GM11168 (cell line): ENCODE measurements at regions not wholly inside any gene's neighbourhood (a gene's known extent, or its start where the extent isn't known, plus 50 kb on each side); places are given as distances from the start of the nearest gene placed in this dataset.
"Not testable (repeated sequence)": the region's sequence is repeated elsewhere in the genome, so short reads cannot be mapped to it uniquely, and the experiment has no call there.

ENCODE experiments used
- in situ Hi-C: fragments of 300-500 bp; cut with MboI; formaldehyde crosslinking; loops from one replicate; pipeline ENCODE4 v1.12.0; 2022; ENCODE audit warnings: low sequenced_read_pairs; ENCODE audit not compliant: unreplicated experiment

DNA sequence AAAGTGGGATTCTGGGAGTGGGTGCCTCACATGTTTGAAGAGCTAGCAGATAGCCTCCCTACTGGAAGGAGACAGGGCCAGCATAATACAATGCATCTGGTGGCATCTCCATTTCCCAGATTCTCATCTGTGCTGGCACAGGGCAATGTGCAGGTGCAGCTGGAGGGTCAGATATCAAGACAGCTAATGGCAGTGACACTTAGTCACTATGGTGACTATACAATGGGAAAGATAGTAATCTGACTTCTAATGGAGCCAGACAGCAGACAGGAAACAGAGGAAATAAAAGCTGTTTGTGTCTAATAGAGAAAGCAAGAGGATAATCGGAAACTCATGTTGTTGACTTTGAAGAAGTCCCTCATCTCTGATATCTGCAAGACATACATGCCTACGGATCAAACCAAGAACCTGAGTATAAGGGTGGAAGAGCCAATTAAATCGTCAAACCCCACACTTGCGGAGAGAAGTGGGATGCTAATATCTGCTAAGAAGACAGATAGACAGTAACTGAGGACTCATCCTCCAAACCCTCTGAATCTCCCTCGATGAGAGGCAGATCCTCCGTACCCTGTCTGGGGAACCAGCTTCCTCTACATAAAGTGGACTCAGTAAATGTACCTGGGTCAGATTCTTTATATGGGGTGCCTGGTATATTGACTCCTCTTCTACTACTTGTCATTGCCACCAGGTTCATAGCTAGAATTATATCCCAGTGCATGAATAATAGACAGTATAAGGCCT lies 692.7 kb downstream of the SOCS6 start:
- in situ Hi-C loops = no loop called here

DNA sequence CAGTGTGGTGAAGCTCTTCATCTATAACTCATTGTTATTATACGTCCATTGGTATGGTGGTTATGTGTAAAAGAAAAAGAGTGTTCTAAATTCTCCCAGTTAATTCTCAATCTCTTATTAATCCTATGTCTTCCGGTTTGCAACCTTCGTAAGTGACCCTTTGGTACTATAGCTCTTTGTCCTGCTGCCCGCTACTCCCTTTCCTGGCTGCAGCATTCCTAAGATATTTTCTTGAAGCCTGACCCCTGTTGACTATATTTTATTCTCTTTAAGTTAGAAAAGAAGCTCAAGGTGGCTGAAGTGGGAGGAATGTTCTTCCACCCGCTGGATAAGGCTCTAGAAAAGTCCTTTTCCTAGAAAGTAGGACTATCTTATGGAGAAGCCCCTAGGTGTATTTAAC lies 684.8 kb downstream of the SOCS6 start:
- in situ Hi-C loops = no loop called here

DNA sequence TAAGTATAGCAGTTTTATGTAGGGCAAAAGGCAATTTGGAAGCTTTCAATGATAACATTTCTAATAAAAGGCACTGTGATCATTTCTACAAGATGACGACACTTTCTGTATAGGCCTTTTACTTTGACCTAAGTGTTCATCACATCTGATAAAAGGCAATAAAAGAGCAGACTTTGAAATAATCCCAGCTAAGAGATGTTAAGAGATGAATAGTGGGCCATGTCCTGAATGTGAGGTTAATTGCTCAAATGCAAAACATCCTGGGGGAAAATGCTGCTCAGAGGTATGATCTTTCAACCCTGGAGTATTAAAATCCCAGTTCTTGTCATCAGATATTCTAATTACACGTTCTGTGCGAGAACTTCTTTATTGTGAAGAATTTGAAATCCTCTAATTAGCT lies 677.6 kb downstream of the SOCS6 start:
- in situ Hi-C loops = no loop called here

DNA sequence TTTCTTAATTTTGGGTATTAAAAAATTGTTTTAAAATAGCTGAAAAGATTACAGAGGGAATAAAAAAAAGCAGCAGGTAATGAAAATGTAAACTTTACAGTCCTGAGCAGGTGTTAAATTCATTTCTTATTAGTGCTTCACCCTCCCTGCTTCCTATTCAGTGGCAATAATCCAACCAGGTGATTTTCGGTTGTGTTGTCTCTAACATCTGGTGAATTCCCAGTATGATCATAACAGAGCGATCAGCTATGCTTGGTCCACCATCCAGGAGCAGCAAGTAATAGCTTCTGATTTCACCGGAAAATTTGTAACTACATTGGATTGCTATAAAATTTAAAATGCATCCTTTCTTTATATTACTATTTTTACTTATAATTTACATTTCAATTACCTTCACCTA lies 673.1 kb downstream of the SOCS6 start:
- in situ Hi-C loops = no loop called here

DNA sequence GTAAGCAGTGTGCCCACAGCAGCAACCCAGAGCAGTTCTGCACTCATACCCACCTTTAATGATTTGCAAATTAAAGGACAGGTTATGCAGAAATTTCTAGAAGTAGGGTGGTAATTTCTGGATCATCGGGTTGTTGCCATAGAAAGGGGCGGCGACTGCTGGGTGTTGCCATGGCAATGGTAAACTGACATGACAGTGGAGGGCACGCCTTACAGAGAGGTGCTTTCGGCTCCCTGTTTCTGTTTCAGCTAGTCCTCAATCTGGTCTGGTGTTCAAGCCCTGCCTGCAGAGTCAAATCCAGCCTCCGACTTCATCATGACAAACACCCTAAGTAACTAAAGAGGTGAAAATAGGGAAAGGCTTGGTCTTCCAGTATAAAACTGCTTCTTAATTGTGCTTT lies 667.7 kb downstream of the SOCS6 start:
- in situ Hi-C loops = no loop called here

DNA sequence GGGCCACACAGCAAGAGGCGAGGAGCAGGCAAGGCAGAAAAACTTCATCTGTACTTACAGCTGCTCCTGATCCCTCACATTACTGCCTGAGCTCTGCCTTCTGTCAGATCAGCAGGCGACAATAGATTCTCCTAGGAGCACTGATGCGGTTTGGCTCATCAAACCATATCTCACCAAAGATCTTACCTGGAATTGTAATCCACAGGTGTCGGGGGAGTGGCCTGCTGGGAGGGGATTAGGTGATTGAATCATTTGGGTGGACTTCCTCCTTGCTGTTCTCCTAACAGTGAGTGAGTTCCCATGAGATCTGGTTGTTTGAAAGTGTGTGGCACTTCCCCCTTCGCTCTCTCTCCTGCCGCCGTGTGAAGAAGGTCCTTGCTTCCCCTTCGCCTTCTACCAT lies 647.3 kb downstream of the SOCS6 start:
- in situ Hi-C loops = no loop called here

DNA sequence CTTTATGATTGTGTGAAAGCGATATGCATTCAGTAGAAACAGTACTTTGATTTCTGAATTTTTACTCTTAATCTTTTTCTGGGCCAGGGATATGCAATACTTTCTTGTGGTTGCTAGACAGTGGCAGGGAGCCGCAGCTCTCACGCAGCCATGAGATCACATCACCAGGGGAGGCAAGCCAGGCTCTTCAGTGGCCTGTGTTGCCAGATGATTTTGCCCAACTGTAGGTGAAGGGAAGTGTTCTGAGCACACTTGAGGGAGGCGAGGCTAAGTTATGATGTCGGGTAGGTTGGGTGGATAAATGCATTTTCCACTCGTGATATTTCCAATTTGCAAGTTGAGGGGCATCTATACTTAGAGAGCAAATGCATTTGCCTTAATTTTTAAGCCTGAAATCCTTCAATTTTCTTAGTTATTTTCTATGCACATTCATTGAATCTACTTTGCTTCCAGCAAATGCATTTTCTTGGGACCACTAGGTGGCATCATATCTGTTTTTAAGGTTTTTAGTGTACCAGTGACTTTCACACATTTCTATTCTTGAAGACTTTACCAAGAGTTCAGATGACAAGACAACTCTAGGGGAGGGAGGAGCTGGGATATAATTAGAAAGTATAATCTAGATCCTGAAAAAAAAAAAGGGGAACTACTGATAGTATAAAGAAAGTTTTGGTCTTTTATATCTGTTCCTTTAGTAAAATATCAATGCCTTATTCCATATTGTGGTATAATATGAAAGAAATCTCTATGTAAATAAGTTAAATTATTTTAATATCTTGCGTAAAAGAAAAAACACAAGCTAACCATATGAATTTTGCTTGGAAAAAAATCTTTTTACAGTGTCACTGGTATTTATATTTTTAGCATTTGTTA lies 643.3 kb downstream of the SOCS6 start:
- in situ Hi-C loops = no loop called here

DNA sequence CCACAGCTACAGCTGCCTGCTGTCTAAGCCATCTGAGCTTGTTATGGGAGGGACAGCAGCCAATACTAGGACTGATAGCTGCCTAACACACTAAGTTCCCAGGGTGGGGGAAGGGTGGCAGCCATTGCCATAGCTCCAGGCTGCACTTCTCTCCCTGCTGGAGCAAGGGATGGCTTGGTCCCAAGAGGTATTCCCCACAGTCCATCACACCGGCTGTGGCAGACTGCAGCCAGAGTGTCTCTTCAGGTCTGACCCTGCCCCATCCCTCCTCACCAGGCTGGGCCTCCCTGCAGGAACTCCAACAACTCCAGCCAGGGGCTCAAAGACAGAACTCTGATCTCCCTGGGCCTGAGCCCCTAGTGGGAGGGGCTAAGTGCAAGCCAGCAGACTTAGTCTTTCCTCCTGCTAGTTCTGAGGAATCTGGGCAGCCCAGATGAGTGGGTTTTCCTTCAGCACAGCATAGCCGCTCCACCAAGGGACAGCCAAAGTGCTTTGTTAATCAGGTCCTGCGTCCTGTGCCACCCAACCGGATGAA lies 632.1 kb downstream of the SOCS6 start:
- in situ Hi-C loops = no loop called here

DNA sequence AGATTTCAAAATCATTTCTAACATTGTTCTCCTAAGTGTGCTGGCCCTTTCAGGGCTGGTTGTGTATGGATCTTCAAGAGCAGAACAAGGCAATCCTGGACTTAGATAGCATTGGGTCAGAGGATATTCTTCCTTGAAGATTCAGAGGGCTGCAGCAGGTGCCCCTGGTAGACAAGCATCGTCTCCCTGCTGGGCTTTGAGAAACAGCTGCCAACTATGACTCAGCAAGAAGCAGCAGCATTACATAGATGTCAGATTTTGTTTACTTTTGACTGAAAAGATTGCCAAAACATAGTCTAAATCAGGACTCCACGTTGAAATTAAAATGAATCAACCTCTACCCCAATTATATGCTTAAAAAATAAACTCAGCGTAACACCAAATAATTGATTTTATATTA lies 618.8 kb downstream of the SOCS6 start:
- in situ Hi-C loops = no loop called here

DNA sequence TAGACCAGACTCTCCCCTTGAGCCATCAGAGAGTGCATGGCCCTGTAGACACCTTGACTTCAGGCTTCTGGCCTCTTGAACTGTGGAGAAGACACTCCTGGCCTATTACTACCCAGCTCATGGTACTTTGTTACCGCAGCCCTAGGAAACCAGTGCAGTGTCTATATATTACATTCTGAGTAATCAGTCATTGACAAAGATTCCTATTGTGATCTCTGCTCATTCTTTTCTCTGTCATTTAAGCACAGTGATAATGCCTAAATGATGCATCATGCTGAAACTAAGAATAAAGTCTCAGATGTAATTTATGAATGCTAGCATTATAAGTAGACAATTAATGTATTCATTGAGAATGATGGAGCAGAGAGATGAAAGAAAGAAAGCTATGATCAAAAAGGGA lies 603.5 kb downstream of the SOCS6 start:
- in situ Hi-C loops = no loop called here

DNA sequence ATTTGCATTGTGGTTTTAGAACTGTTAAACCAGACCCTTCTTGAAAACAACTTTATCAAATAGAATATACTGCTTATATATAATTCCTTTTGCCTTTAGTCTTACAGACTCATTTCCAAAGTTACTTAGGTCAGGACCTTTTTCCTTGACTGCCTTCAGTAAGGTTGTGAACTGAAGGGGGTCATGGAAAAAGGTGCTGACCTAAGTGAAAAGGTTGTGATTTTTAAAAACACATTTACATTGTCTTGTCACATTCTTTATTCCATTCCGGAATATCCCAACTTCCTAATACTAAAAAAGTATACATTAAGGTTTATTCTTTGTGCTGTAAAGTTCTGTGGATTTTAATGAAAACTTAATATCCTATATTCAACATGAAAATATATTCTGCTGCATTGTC lies 581.4 kb downstream of the SOCS6 start:
- in situ Hi-C loops = no loop called here

DNA sequence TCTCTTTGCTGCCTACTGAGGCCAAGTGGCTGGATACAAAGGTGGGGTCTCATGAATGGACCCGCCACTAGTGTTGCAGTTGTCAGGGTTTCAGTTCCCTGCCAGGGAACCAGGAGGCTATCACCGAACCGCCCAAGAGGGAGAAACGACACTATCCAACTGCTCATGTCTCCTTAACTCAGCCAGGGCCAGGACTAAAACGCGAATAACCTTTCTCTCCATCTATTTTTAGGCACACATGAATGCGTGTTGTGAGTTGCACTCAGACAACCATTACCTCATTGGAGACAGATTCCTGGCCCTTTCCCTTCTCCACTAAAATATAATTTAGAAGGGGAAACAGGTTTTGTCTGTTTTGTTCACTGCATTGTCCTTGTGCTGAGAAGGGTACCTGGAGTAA lies 559.5 kb downstream of the SOCS6 start:
- in situ Hi-C loops = no loop called here

DNA sequence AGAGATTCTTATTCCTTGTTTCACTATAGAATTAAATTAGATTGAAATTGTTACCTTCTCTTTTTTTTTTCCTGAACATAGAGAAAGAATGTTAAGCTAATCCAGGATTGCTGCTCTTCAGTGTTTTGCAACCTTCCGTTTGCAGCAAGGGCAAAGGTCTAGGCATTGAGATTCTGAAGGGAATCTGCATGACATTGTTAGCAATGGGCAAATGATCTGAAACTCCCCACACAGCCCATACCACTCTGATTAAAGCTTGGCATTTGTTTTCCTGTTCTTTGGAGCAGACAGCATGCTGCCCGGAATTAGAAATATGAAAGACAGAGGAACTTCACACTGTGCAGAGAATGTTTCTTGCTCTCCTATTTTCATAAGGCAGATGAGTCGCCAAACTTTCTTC lies 551.8 kb downstream of the SOCS6 start:
- in situ Hi-C loops = no loop called here

DNA sequence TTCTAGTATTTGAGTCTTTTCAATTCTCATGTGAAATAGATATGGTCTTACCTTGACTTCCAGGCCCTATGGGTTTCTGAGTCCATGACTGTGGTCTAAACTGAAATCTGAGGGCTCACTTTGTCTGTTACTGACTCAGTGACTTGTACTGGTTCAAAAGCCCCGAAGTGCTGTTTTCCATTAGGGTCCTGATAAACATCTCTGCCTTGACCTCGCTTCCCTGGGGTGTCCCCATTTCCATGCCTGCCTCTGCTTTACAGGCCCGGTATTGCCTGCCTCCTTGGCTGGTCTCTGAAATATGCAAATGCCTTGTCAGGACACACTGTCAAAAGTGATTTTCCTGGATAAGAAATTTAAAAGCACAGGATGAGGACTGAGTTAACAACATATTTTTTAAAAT lies 538.8 kb downstream of the SOCS6 start:
- in situ Hi-C loops = no loop called here

DNA sequence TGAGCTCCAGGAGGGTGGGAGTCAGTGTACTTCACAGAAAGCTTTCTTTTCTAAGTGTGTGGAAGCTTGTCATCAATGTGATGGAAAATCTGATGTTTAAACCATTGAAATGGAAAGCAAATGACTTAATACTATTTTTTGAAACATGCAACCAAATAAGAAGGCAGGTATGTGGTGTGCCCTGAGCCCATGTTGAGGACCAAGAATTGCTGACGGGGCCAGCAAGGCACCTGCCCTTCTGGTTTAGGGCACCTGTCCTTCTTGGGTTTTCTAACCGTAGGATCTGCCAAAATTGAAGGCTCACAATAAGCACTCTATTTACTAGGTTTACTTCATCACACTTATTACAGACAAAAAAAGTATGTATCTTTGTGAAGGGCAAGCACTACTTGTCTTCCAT lies 537.7 kb downstream of the SOCS6 start:
- in situ Hi-C loops = no loop called here

DNA sequence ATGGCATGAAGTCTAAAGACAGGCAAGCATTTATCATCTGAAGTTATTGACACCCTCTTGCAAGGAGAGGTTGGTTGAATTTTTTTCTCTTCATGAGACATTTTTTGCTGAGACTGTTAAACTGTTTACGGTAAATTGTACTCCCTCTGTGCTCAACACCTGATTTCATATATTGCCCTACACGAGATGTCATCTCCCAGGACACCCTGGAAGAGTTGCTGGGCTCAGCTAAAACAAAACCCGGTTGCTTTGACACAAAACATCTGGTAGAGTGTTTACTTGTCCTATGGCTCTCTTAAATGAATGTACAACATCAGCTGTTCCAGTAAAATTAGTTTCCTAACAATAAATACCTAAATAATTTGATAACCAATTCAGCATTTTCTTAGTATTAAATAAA lies 533.8 kb downstream of the SOCS6 start:
- in situ Hi-C loops = no loop called here

DNA sequence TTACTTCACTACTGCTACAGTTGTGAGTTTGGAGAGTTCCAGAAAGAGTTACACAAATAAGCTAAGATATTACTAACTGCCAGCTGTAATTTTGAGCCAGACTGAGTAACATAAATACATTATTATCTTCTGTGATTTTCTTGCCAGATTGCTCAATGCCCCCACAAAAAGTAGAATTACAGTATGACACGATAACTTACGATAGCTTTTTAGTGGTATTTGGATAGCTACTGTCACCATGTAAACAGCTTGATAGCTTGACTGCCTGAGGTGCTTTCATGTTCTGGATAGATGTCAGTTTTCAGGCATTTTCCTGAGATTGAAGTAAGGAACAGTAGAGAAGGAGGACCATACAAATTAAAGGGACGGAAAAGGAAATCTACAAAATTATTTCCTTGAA lies 533.3 kb downstream of the SOCS6 start:
- in situ Hi-C loops = no loop called here

DNA sequence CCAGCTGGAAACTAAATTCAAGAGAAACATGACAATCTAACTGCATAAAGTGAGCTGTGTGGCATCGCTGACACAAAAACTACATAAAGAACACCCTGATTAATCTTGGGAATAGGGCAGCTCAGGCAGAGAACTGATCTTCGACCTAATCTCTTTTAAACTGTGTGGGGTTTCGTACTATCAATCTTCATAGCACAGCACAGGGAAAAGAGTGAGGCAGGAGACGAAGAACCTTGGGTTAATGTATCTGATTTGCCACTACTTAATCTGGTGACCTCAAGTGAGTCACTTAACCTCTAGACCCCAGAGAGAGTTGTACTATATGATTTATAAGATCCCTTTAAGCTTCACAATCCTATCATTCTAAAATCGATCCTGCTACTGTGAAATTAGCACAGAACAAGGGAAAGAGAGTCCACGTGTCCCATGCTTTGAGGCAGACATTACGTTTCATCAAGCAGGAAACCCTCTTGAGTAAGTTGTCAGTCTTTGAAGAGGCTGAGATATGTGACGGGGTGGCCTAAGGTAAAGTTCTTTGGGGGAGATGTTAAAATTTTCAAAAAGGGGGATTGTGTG lies 519.7 kb downstream of the SOCS6 start:
- in situ Hi-C loops = no loop called here

DNA sequence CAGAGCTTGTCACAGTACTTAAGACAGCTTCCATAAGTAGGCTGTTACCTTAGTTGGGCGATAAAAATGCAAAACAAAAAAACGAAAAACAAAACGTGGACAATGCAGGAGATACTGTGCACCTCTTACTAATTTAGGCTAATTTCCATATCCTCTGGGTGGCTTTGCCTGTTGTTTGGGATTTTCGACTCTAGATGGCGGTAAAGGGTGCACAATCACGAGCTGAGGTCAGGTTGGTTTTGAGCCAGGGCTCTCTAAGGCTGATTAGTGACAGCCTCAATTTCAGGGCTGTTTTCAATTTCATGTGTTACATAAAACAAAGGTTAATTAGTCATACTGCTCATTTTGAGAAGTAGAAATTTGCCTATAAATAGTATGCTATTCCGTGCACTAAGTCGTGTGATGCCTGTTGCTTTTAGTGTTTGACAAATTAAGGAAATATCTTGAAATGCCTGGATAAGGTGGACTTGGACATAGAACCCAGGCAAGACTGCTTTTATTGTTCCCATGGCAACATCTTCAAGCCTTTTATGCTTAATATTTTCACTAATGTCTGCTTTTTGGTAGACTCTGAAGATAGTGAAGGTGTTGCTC lies 493.1 kb downstream of the SOCS6 start:
- in situ Hi-C loops = no loop called here

DNA sequence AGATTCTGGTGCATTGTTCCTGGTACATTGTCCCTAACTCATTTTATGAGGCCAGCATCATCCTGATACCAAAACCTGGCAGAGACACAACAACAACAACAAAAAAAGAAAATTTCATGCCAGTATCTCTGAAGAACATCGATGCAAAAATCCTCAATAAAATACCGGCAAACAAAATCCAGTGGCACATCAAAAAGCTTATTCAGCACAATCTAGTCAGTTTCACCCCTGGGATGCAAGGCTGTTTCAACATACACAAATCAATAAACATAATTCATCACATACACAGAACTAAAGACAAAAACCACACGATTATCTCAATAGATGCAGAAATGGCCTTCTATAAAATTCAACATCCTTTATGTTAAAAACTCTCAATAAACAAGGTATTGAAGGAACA lies 477.4 kb downstream of the SOCS6 start:
- in situ Hi-C loops = not testable (repeated sequence)

DNA sequence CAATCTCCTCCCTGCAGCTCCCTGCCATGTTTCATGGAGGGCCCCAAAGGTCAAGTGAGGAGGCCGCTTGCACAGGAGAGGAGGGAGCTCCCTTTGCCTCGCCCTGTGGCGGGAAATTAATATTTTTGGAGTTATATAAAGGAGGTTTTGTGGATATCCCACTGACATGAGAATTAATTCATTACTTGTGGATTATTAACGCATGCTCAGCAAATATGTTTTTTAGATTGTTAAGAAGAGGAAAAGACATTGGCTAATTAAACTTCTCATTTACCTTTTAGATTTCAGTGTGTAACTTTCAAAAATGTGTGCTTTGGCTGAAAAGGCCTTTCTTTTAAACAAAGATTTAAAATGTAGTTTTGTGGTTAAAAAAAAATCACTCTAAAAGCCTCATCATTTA lies 474.0 kb downstream of the SOCS6 start:
- in situ Hi-C loops = no loop called here
